ENCODE measurements at regions not wholly inside any gene's neighbourhood (a gene's known extent, or its start where the extent isn't known, plus 50 kb on each side); places are given as distances from the start of the nearest gene placed in this dataset.
A peak's percentile ranks its signal among the peaks of the same experiment; 100 is the strongest.

- peak; percentile 8 for DNase-seq
Measured at GRCh38 chr12:75784591-75784990, 247.0 kb downstream of the PHLDA1 start.

DNA sequence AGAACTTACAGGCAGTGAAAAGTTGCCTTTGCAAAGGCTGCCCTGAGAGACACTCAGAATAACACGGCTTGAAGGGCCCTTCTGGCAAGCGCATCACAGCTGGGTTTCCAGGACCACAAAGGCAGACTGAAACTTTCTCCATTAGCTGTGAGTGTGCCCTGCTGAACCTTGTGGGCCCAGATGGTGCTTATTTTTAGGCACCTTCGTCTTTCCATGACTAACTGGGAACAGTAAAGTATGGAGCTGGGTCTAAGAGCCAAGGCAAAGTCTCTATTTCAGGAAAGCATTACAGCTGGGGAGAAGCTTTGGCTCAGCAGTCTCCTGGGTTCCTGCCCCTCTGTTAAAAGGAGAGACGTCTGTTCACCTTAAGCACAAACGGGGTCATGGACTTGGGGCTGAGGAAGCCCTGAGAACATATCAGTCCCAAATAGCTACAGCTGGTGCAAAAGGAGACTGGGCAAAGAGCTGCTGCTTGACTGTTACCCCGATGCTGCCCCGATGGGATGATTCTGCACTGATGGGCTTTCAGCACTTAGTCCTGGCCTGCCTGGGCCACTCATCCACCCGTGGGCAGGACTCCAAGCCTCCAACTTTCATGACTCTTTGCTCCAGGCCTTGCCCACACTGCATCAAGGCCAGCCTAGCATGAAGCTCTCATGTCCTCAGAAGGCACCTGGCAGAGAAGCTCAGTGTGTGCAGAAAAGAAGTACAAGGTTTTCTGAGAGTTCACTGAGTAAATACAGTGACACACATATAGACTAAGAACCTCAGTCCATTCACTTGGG, 248.3 kb downstream of the PHLDA1 start:
- no peak for DNase-seq

- DNase-seq: no peak
Measured at GRCh38 chr12:75782069-75782581, 249.5 kb downstream of the PHLDA1 start.

DNA sequence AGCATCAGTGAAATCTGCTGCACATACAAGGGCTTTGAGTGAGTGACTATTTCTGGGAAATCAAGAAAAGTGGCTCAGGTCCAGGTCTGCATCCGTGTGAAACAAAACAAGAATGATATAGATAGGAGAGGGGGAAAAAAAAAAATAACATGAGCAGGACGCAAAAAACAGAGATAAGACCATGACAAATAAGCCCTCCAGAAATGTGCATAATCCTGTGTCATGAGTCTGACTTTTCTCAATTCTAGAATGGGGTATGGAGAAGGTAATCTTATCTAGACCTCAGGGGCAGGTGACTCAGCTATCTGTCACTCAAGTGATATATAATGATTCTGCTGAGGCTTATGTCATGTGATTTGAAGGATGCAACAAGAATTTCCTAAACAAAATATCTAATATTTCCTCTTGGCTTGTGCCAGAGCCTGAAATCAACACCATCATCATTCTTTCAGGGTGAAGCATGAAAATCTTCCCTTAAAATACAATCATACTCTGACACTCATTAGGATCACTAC, 250.0 kb downstream of the PHLDA1 start:
- no peak for DNase-seq

- DNase-seq: no peak
Measured at GRCh38 chr12:75779891-75780496, 251.6 kb downstream of the PHLDA1 start.

- no peak for DNase-seq
Measured at GRCh38 chr12:75774261-75775052, 257.1 kb downstream of the PHLDA1 start.

GRCh38 chr12:75773377-75773776, 258.2 kb downstream of the PHLDA1 start:
- no peak for DNase-seq

GRCh38 chr12:75771023-75771422, 259.6 kb upstream of the KRR1 start:
- DNase-seq: no peak

GRCh38 chr12:75767957-75768356, 256.5 kb upstream of the KRR1 start:
- no peak for DNase-seq

DNA sequence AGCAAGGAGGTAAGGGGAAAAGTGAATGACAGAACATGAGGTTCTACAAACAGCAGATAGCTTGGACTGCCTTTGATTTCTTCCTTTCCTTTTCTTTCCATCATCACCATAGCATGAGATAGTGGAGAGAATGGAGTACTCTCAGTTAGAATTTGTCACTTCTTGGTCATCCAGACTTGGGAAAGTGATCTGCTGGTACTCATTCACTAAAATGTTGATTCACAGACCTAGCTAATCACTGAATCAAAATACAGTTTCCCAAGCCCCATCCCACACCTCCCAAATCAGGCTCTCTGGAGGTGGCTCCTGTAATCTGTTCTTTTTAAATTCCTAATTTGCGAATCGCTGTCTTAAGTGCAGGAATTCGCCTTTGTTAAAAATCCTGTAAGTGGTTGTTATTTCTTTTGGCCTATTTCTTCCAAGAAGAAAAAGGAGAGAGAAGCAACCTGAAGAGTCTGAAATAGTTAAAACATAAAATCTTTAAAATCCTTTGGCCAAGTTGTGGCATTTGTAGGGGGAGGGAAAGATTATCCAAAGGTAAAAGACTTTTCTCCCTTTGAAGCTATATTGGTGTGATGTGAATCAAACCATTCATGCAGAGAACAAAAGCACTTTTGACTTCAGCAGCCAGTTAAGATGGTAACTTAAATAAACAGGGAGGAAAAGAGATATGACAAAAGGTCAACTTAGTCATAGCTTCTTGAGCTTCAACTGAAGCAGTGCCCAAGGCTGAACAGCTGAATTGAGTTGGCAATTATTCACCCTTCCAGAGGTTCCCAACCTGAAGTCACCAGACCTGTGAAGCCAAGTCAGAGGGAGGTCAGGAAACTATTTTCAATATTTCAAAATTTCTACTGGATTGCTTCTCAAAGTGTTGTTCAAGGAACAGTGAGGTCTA, 255.1 kb upstream of the KRR1 start:
- no peak for DNase-seq

GRCh38 chr12:75765170-75766059, 254.0 kb upstream of the KRR1 start:
- no peak for DNase-seq

DNA sequence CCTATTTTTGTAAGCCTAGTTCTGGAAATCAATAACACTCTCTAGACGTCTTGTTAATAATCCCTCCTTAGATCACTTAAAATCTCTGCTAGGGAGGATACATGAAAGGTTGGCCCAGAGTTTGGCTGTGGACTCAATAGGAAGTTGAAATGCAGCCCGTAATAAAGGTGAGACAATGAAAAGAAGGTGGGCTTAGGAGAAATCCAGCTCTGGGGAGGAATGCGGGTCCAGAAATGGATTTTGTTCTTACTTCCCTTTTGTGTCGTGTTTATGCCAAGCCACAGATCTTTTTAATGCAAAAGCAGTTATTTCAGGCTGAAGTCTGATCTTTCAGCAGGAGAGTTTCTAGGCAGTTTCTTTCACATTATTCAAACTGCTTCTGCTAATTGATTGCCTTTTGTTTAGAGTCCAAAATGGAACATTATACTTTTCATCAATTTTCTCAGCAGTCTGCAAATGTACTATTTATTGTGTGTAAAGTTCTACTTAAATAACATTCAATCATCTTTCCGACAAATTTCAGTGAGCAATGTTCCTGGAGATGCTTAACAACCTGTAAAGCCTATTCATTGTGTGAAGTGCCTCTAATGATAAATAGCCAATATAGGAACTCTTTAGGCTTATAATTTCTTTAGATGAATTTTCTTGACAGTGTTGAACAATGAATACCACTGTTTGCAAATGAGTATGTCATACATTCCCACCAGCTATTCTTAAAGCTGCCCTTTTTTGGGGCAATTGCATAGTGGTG, 252.9 kb upstream of the KRR1 start:
- peak; percentile 3 for DNase-seq

DNA sequence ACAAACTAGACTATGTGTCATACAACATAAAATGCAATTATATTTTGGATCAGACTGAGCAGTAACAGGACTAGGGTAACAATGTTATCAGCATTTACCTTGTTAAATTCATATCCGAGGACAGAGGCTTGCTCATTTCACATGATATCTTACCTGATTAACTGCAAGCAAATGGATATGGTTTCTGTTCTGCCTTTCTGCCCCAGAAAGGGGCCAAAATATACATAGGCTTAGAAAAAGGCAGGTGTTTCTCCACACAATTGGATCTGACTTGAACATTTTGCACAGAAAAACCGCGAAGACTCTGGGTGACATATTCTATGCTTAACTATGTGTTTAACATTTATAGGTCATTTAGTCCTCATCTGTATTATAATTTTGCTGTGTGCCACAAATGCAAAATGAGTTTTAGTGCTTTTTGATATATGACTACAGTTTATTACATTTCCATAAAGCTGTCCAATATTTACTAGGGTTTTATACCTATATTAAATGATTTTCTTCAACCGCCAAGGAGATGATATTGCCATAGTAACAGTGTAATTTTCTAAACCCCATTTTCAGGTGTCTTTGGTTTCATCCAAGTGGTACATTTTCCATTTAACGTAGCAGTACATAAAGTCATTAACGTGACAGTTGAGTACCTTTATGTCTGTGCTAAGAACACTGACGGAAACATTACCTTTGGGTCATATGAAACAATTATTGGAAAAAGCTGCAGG, 249.3 kb upstream of the KRR1 start:
- no peak for DNase-seq

DNA sequence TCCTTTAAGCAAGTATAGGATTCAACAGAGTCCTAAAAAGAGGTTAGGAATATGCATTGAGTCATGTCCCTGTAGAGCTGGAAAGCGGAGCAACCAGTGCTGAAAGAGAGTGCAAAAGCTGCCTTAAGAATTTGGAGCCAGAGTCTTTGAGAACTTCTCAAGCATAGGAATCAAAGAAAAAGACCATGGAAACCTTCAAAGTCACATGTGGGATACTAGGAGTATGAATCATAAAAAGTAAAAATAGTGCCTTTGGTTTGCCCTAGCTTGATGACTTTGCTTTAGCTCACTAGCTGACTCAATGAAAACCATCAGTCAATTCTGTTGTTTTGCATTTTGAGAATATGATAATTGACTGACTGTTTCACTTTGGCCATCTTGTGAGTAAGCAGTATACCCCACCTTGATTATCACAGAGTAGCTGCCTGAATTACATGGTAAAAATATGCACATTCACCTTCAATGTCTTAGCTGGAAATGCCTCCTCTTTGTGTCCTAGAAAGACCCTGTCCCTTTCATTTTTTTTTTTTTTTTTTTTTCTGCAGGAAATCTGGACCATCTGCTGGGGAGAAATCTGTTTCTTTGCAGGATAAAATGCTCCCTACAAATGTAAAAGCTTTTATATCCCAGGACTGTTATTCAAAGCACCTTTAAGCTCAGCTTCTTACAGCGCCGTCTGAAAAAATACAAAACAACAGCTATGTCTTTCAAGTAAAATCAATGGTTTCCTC, 248.6 kb upstream of the KRR1 start:
- peak; percentile 17 for DNase-seq

- no peak for DNase-seq
Measured at GRCh38 chr12:75759196-75759595, 247.8 kb upstream of the KRR1 start.

GRCh38 chr12:75756771-75757170, 245.4 kb upstream of the KRR1 start:
- no peak for DNase-seq

DNA sequence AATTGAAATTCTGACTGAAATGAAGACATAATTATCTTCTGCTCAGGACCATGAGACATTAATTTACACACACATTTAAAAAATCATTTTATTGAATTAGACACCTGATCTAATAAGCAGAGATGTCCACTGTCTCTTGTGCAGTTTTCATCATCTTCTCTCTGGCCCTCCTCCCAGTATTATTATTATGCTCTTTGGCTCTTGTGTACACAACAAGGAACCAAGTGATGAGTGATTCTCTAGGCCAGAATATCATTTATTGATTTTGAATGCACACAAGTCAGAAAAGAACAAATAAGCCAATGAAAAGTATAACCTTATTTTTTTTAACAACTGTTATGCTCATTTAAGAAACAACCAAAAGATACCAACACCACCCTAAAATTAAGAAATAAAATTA, 244.7 kb upstream of the KRR1 start:
- DNase-seq: no peak

DNA sequence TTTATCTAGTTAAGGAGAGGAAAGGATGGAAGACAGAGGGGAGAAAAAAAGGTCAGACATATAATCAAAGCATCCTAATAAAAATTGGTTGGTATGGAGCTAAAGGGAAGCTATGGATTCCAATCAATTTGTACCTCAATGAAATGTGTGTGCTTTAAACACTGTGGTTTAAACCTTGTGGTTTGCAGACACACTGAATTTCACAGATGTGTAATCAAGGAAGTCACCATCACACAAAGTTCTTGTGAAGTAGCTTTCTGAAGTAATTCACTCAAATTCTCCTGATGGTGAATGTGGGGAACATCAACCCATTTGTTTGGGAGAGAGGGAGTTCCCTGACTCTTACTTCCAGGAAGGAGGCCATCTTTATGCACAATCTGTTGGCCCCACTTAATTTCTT, 243.3 kb upstream of the KRR1 start:
- DNase-seq: no peak

- no peak for DNase-seq
Measured at GRCh38 chr12:75754141-75754540, 242.7 kb upstream of the KRR1 start.
